GM19238 (cell line): ENCODE measurements at regions not wholly inside any gene's neighbourhood (a gene's known extent, or its start where the extent isn't known, plus 50 kb on each side); places are given as distances from the start of the nearest gene placed in this dataset.

Experiments used
- DNase-seq: peaks from one replicate; pipeline ENCODE4 v3.0.0; 2011; ENCODE audit warnings: low spot score; ENCODE audit not compliant: insufficient read length

- no peak for DNase-seq
Observed at GRCh38 chr9:89721971-89722530, 117.2 kb downstream of the GADD45G start.

DNA sequence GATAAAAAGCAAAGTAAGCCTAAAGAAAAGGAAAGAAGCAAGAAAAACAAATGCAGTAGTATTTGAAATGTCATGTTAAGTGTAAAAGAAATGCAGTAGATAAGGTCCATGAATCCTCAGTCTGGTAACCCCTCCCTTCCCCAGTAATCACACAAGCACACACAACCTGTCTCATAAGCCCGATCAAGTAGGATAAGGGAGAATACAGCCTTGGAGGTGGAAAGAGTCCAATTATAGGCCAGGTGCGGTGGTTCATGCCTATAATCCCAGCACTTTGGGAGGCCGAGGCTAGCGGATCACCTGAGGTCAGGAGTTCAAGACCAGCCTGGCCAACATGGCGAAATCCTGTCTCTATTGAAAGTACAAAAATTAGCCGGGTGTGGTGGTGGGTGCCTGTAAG lies 117.9 kb downstream of the GADD45G start:
- no peak for DNase-seq

DNA sequence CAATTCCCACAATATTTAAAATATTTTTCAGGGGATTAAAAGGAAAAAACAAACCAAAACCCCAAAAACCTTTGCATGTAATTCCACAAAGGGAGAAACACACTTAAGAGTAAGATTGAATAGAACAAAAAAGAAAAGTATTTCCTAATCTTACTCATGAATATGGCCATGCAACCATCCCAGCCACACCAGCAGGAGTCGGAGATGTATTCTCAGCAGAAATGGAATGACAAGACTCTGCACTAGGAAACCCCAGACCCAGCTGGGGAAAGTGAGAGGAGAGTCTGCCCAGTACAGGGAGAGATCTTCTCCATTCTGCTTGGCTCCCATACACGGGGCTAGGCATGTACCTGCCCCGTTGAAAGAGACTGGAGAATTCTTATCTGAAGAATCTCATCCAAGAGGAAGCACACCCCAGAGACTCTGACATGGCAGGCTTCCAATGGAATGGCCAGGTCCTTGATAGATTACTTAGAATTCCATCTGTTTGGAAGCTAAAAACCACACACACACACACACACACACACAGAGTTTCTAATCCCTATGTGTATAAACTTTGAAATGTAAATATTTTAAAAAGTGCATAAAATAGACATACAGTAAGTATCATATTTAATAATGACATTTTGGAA lies 118.8 kb downstream of the GADD45G start:
- DNase-seq = no peak

DNA sequence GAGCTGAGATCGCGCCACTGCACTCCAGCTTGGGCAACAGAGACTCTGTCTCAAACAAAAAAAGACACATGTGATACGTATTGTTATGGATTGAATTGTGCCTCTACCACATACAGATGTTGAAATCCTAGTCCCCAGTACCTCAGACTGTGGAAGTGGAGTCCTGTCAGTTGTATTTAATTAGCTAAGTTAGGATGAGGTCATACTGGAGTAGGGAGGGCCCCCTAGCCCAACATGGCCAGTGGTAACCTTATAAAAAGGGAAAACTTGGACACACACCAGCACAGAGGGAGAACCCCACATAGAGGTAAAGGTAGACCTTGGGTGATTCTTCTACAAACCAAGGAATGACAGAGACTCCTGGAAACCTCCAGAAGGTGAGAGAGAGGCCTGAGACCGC lies 119.8 kb downstream of the GADD45G start:
- DNase-seq = no peak

DNA sequence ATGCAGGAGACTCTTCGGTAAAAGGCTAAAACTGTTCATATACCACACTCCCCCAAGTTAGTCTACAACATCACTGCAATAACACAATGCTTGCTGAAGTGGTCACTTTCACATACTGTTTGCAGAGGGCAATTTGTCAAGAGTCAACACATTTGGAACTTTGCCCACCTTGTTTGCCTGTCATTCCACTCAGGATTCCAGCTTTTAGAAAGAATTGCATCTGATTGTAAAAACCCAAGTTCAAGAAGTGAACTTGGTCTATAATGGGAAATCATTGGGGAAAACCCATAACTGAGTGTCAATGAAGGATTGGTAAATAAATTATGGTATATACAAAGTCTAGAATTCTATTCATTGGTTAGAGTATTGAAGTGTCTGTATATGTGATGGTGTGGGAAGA lies 120.5 kb downstream of the GADD45G start:
- DNase-seq = no peak

GRCh38 chr9:89729954-89730530 lies 125.2 kb downstream of the GADD45G start:
- DNase-seq = no peak

DNA sequence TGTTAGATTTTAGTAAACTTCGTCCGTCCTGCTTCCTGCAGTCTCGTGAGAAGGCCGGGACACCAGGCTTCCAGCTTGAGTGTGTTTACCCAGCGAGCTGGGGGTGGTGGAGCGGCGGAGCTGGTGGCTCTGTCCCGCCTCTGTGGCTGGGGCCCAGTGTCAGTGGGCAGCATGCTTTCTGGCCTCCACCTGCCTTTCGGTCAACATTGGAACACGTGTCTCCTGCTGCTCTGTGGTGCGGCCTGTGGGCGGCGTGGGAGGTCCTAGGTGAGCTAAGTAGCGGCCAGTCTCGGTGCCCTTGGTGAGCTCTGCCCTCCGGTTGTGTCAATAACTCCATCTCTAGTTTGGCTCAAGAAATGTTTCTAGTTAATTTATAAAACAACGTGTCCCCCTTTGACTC lies 125.9 kb downstream of the GADD45G start:
- no peak for DNase-seq

- no peak for DNase-seq
Observed at GRCh38 chr9:89731262-89732182, 126.7 kb downstream of the GADD45G start.

DNA sequence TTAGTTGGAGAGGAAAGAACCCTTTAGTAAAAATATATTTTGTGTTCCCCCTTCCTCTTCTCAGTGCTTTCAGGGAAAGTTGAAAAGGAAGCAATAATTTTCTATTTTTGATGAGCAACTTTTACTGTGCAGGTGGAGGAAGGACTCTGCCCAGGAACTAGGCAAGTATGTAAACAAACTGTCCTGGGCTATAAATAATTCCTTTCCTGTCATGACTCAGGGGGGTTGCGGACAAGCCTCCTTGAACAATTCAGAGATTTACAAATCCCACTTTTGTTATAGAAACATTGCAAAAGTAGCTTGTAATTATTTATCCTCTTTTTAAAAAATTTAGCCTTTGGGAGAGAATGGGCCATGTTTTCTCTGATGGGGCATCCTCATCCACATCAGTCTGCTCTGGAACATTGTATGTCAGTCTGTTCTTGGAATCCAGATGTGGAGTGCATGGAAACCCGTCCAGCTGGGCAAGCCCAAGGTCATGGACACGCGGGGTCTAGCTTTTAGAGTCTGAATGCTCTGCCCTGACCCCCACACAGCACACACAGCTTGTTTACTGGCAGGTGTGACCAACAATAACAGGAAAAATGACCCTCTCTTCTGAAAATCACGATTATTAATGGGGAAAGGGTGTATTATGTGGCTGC lies 127.6 kb downstream of the GADD45G start:
- DNase-seq = no peak

DNA sequence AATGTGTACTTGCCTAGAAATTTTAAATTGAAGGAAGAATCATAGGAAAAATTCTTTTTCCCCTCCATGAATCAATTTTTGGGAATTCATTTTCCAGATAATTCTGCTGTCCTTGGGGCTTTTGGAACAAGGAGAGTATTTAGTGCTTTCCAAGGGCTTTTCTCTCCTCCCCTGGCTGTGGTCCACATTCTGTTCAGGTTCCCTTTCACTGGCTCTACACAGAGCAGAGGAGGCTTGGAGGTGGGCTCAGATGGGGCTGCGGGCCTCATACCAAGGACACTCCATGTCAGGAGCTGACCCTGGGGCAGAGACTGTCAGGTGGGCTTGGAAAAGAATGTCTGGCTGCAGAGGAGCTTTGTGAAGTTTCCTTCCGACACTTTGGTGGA lies 128.1 kb downstream of the GADD45G start:
- no peak for DNase-seq

DNA sequence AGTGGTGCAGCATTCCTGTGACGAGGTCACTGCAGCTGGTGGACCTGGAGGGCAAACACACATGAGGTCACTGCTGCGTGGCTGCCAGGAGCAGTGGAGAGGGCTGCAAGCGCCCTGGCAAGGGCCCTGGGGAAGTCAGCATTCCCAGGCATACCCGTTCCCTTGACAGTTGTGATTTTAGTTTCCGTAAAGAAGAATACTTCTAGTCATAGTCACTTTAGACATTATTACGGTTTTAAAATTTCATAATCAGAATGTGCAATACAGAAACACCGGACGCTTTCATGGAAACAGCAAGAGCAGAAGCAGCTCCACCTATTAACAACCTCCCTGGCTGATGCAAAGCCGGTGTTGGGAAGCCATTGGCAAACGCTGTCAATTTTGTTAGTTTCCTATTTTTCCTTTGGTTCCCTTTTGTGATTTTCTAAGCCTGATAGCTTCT lies 129.8 kb downstream of the GADD45G start:
- DNase-seq = no peak

- DNase-seq = no peak
Observed at GRCh38 chr9:89738137-89738932, 133.5 kb downstream of the GADD45G start.

GRCh38 chr9:89739511-89739910 lies 134.7 kb downstream of the GADD45G start:
- DNase-seq = no peak

DNA sequence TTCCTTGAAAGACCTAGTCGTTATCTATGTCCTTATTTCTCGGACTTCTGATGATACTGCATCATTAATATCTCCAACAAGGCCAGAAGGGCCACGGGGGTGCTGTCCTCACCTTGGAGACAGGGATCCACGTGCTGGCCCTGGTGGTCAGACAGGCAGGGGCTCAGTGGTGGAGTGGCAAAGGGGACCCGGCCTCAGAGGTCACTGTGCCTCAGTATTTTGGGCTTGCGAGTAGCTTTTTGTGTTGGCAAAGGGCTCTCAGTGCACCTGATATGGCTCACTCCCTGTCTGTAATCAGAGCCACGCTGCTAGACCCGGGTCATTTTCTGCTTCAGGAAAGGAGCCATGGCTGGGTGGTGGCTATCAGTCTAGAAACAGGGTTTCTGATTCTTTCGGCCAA lies 135.1 kb downstream of the GADD45G start:
- DNase-seq = no peak

DNA sequence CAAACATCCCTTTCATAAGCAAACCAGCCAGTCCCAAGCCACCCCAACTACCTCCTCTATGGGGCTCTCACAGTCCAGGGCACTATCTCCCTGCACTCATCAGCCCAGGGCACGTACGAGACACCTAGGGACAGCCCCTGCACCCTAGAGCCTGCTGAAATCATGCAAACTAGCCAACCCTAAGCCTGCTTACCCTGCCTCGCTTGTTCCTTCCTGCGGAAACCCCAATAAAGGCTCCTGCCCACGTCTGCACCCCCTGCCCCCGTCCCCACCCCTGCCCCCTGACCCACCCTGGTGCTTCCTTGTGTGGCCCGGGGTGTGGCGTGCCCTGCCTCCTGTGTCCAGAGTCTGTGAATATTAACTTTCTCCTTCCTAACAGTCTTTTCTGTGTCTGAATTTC lies 135.9 kb downstream of the GADD45G start:
- DNase-seq = peak; percentile 34

- DNase-seq = no peak
Observed at GRCh38 chr9:89742660-89743059, 137.8 kb downstream of the GADD45G start.

- DNase-seq = no peak
Observed at GRCh38 chr9:89743216-89743572, 138.4 kb downstream of the GADD45G start.

DNA sequence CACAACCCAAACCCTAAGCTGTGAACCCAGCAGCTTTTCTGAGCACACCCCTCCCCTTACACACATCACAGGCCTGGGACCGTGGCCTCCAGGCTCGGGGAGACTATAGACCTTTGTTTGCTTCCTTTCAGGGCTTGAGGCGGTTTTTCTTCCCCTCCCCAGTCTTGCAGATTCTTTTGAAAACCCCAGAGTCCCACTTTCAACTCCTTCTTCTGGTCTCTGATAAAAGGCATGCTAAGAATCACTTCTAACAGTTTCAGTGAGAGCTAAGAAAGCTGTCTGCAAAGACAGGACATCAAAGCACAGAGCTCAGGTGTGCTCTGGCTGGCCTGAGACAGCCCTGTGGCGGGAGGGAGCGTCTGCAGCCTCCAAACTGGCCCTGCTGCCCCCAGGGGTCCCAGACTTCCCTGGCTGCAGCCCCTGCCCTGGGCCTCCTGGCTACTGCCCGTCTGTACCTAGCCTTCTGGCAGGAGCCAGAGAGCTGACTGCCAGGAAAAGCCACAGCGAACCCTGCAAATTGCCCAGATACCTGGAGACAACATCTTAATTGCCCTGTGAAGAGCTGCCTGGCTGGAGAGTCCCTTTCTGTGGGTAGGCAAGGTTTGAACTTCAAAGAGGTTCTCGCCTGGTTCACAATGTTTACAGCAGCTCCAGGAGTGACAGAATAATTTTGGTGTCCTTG lies 138.9 kb downstream of the GADD45G start:
- peak; percentile 27 for DNase-seq

DNA sequence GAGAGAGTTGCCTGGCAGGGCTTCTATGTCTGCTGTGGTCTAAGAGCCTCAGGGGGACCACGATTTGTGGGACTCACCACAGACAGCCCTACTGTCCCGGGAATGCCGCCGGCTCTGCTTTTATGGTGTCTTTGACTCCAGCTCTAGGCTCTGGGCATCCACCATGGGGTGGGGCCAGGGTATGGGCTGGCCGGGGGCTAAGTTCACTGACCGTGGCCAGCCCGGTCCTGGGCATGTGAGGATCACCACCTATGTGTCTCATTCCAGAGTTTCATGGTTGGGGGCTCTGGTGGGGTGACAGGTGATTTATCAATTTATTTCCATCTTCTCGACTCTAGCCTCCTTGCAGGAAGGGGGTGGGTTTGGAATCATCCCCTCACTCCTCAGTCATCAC lies 139.4 kb downstream of the GADD45G start:
- no peak for DNase-seq

- DNase-seq = no peak
Observed at GRCh38 chr9:89744730-89745129, 139.9 kb downstream of the GADD45G start.
